Tibial nerve (tissue), 4 donors: ENCODE measurements at regions not wholly inside any gene's neighbourhood (a gene's known extent, or its start where the extent isn't known, plus 50 kb on each side); places are given as distances from the start of the nearest gene placed in this dataset.

Experiments used
- DNase-seq, 2 donors: peaks; one replicate each; pipeline ENCODE4 v3.0.0-alpha.2; 2019; ENCODE audit warnings: low spot score in 2 of 2
- H3K27ac ChIP-seq, 4 donors: fragments of 200-600 bp; sonication (generic) in 3 of 4; one replicate each; pipeline ENCODE4 v1.5.1; 2017 to 2019; ENCODE audit warnings: mild to moderate bottlenecking in 1 of 4
- H3K27me3 ChIP-seq, 2 donors: fragments of 200-600 bp; sonication (generic) in 1 of 2; one replicate each; pipeline versions ENCODE4 v1.5.1 to v1.6.0; 2017 to 2019
- H3K36me3 ChIP-seq, 3 donors: fragments of 200-600 bp; sonication (generic); one replicate each; pipeline ENCODE4 v1.5.1; 2018 to 2019
- H3K4me1 ChIP-seq, 4 donors: fragments of 200-600 bp; sonication (generic) in 3 of 4; one replicate each; pipeline ENCODE4 v1.5.1; 2017 to 2019
- H3K4me3 ChIP-seq, 4 donors: fragments of 200-600 bp; sonication (generic) in 3 of 4; one replicate each; pipeline ENCODE4 v1.5.1; 2017 to 2019; ENCODE audit warnings: mild to moderate bottlenecking in 1 of 4, moderate library complexity in 1 of 4
- H3K9me3 ChIP-seq, 4 donors: fragments of 200-600 bp; sonication (generic) in 3 of 4; one replicate each; pipeline ENCODE4 v1.5.1; 2017 to 2019
- CTCF ChIP-seq, 5 experiments: fragments of 200-600 bp in 3 of 5; fragments of 450-650 bp in 2 of 5; sonication (generic) in 3 of 5; IDR thresholded peaks; one replicate each; pipeline ENCODE4 v1.5.1; 2016 to 2019; ENCODE audit warnings: antibody characterized with exemption in 5 of 5, mild to moderate bottlenecking in 3 of 5, moderate library complexity in 2 of 5
- EP300 ChIP-seq, 2 donors: sonication (generic); formaldehyde crosslinking; IDR thresholded peaks; one replicate each; pipeline ENCODE4 v1.6.1; 2017; ENCODE audit warnings: antibody characterized with exemption in 2 of 2, mild to moderate bottlenecking in 1 of 2
- POLR2A ChIP-seq, 2 donors: fragments of 450-650 bp; IDR thresholded peaks; one replicate each; pipeline ENCODE4 v1.6.1; 2017; ENCODE audit warnings: antibody characterized with exemption in 2 of 2, mild to moderate bottlenecking in 2 of 2, moderate library complexity in 2 of 2
- WGBS, 2 donors: methylation state at CpG; one replicate each; pipeline ENCODE4 v1.1.5; 2018; 5-methylcytosine and 5-hydroxymethylcytosine counted together

GRCh38 chr9:12595400-12595799, 97.8 kb upstream of the TYRP1 start:
- TF ChIP-seq POLR2A (IDR thresholded peaks at IDR 0.05) = no peak
- TF ChIP-seq EP300 (IDR thresholded peaks at IDR 0.05) = no peak
- TF ChIP-seq CTCF (IDR thresholded peaks at IDR 0.05) = no peak
- Histone ChIP-seq H3K9me3 (no peaks in the 10 kb centered on the region), H3K4me1 (no peaks in the 10 kb centered on the region), H3K27ac (no peak overlapping the region), H3K27me3 (no peaks in the 10 kb centered on the region), H3K4me3 (no peak overlapping the region), H3K36me3 (no peaks in the 10 kb centered on the region)
- 91 to 93% methylated on average over 3 of the region's 3 CpGs for WGBS, 2 donors
- no peak for DNase-seq

GRCh38 chr9:12604164-12604821, 88.9 kb upstream of the TYRP1 start:
- TF ChIP-seq POLR2A (IDR thresholded peaks at IDR 0.05) (no peak), EP300 (IDR thresholded peaks at IDR 0.05) (no peak)
- H3K36me3 ChIP-seq = no peaks in the 10 kb centered on the region
- no peaks in the 10 kb centered on the region for H3K4me1 ChIP-seq
- no peak for DNase-seq
- 42 to 50% methylated on average over 2 of the region's 2 CpGs for WGBS, 2 donors
- no peaks in the 10 kb centered on the region for H3K27me3 ChIP-seq
- H3K27ac ChIP-seq = no peak overlapping the region
- no peaks in the 10 kb centered on the region for H3K9me3 ChIP-seq
- no peak overlapping the region for H3K4me3 ChIP-seq

- Histone ChIP-seq H3K9me3 (no peaks in the 10 kb centered on the region), H3K4me3 (no peak overlapping the region), H3K27ac (no peak overlapping the region), H3K36me3 (no peaks in the 10 kb centered on the region), H3K27me3 (no peaks in the 10 kb centered on the region), H3K4me1 (no peaks in the 10 kb centered on the region)
- no peak for DNase-seq
- whole genome bisulfite sequencing, 2 donors = 22 to 27% methylated on average over 4 of the region's 4 CpGs
- TF ChIP-seq EP300 (IDR thresholded peaks at IDR 0.05) (no peak), CTCF (IDR thresholded peaks at IDR 0.05) (no peak), POLR2A (IDR thresholded peaks at IDR 0.05) (no peak)
These were observed 80.9 kb upstream of the TYRP1 start for GRCh38 chr9:12612211-12612770.

- no peaks in the 10 kb centered on the region for H3K36me3 ChIP-seq
- TF ChIP-seq EP300 (IDR thresholded peaks at IDR 0.05) = no peak
- no peak for DNase-seq
- no peak overlapping the region for H3K4me3 ChIP-seq
- no peak overlapping the region for H3K27ac ChIP-seq
- H3K4me1 ChIP-seq = no peaks in the 10 kb centered on the region
- H3K9me3 ChIP-seq = no peaks in the 10 kb centered on the region
- H3K27me3 ChIP-seq = no peaks in the 10 kb centered on the region
- WGBS, 2 donors = 49 to 63% methylated on average over 1 of the region's 1 CpG
These were observed 80.1 kb upstream of the TYRP1 start for GRCh38 chr9:12613071-12613470.

- Histone ChIP-seq H3K4me1 (no peaks in the 10 kb centered on the region), H3K36me3 (no peaks in the 10 kb centered on the region), H3K4me3 (no peak overlapping the region), H3K9me3 (no peaks in the 10 kb centered on the region), H3K27me3 (no peaks in the 10 kb centered on the region), H3K27ac (no peak overlapping the region)
- DNase-seq = no peak
- TF ChIP-seq POLR2A (IDR thresholded peaks at IDR 0.05) (no peak), CTCF (IDR thresholded peaks at IDR 0.05) (no peak), EP300 (IDR thresholded peaks at IDR 0.05) (no peak)
- 83 to 89% methylated on average over 3 of the region's 3 CpGs for WGBS, 2 donors
These were observed 78.7 kb upstream of the TYRP1 start for GRCh38 chr9:12614488-12614887.

- no peak for DNase-seq
- Histone ChIP-seq H3K4me3 (no peak overlapping the region), H3K27ac (no peak overlapping the region), H3K27me3 (no peaks in the 10 kb centered on the region), H3K36me3 (no peaks in the 10 kb centered on the region), H3K4me1 (no peaks in the 10 kb centered on the region), H3K9me3 (no peaks in the 10 kb centered on the region)
- WGBS, 2 donors = 38 to 45% methylated on average over 2 of the region's 2 CpGs
- TF ChIP-seq CTCF (IDR thresholded peaks at IDR 0.05) (no peak), EP300 (IDR thresholded peaks at IDR 0.05) (no peak), POLR2A (IDR thresholded peaks at IDR 0.05) (no peak)
These were observed 74.2 kb upstream of the TYRP1 start for GRCh38 chr9:12618956-12619355.
